ENCODE measurements at regions not wholly inside any gene's neighbourhood (a gene's known extent, or its start where the extent isn't known, plus 50 kb on each side); places are given as distances from the start of the nearest gene placed in this dataset.
"Not testable (repeated sequence)": the region's sequence is repeated elsewhere in the genome, so short reads cannot be mapped to it uniquely, and the experiment has no call there.

DNA sequence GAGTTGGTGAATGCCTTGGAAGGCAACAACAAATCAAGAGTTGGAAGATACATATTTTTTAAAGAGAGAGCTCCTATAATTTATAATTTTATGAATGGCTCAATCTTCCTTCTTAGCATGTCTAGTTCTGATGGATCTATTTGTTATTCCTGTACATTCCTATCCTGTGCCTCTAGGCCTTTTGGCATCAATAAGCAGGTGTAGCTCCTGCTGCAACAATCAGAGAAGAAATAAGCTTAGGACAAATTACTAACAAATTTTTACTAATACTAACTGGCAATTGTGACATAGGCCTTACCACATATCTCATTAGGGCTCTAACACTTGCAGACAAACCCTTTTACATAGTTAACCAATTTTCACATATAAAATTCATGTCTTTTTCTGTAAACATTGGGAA is 682.0 kb downstream of the LTN1 start:
- Histone ChIP-seq H3K36me3 (ENCODE audit: insufficient read depth, low read length) (no peaks in the 10 kb centered on the region), H3K9ac (ENCODE audit: low read depth, low read length) (no peak overlapping the region), H3K4me1 (ENCODE audit: control insufficient read depth, insufficient read depth, low read length) (peaks cover 6% of the 10 kb centered on the region), H3K4me3 (ENCODE audit: low read length) (no peak overlapping the region), H3K9me3 (replicated peaks; ENCODE audit: low read length) (no peaks in the 10 kb centered on the region), H3K4me2 (ENCODE audit: low read length) (no peak overlapping the region), H3K27me3 (ENCODE audit: control insufficient read depth, insufficient read depth, low read length) (no peaks in the 10 kb centered on the region)

DNA sequence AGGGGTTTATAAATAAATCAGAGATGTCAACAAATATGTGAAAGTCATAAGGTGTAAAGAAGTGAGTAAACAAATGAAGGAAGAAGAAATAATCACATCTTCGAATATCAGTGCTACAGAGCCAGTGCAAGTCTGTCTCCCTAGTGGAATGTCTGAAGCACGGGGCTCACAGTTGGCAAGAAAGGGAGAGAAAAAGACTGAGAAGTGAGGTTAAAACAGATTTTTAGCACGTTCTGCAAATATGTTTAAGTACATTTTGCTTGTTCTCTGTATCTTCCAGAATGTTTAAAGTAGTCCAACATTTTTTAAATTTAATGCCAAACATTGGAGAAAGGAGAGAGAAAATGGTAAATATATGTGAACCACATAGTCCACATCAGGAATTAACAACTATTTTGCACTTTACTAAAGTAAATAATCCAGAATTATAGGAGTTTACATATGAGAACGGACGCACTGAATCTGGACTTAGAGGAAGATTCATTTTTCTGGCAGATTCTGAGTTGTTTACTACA is 682.4 kb downstream of the LTN1 start:
- Histone ChIP-seq H3K9ac (ENCODE audit: low read depth, low read length) (no peak overlapping the region), H3K9me3 (replicated peaks; ENCODE audit: low read length) (no peaks in the 10 kb centered on the region), H3K4me3 (ENCODE audit: low read length) (no peak overlapping the region), H3K36me3 (ENCODE audit: insufficient read depth, low read length) (no peaks in the 10 kb centered on the region), H3K4me2 (ENCODE audit: low read length) (no peak overlapping the region), H3K4me1 (ENCODE audit: control insufficient read depth, insufficient read depth, low read length) (peaks cover 6% of the 10 kb centered on the region), H3K27me3 (ENCODE audit: control insufficient read depth, insufficient read depth, low read length) (no peaks in the 10 kb centered on the region)

DNA sequence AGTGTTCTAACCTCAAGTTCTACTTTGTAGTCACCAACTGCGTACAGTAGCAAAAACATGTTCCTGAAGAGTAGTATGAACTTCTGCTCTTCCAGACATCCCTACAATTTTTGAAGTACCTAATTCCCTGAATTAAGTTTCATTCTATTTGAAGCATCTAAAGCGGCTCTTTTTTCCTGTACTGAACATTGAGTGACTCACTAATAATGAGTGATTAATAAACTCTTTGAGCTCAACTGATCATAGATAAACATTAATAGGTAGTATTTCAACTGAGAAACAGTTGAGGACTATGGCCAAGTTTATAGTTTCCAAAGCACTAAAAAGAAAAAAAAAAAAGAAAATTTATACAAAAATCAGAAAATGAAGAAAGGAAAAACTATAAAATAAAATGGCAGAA is 683.1 kb downstream of the LTN1 start:
- H3K9ac ChIP-seq (ENCODE audit: low read depth, low read length) = no peak overlapping the region
- no peak overlapping the region for H3K4me3 ChIP-seq (ENCODE audit: low read length)
- no peaks in the 10 kb centered on the region for H3K27me3 ChIP-seq (ENCODE audit: control insufficient read depth, insufficient read depth, low read length)
- H3K4me2 ChIP-seq (ENCODE audit: low read length) = no peak overlapping the region
- peaks cover 6% of the 10 kb centered on the region for H3K4me1 ChIP-seq (ENCODE audit: control insufficient read depth, insufficient read depth, low read length)
- H3K9me3 ChIP-seq (replicated peaks; ENCODE audit: low read length) = no peaks in the 10 kb centered on the region
- no peaks in the 10 kb centered on the region for H3K36me3 ChIP-seq (ENCODE audit: insufficient read depth, low read length)

DNA sequence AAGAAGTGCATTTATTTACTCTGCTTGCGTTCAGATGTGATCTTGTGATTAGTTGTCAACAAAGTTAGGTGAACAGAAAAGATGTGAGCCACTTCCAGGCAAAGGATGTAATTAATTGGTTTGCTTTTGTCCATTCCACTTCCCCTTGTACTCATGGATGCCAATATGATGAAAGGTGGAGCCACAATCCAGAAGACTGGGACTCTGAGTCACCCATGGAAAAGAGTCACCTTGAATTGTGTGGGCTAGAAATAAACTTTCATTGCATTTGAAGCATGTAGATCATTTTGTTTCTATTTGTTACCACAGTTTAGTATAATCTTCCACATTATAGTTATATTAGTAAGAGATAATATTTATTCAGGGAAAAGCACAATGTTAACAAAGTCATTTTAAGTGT is 684.2 kb downstream of the LTN1 start:
- H3K9ac ChIP-seq (ENCODE audit: low read depth, low read length) = no peak overlapping the region
- no peak overlapping the region for H3K4me3 ChIP-seq (ENCODE audit: low read length)
- H3K4me2 ChIP-seq (ENCODE audit: low read length) = no peak overlapping the region
- no peaks in the 10 kb centered on the region for H3K9me3 ChIP-seq (replicated peaks; ENCODE audit: low read length)
- no peaks in the 10 kb centered on the region for H3K36me3 ChIP-seq (ENCODE audit: insufficient read depth, low read length)
- H3K27me3 ChIP-seq (ENCODE audit: control insufficient read depth, insufficient read depth, low read length) = no peaks in the 10 kb centered on the region
- peaks cover 6% of the 10 kb centered on the region for H3K4me1 ChIP-seq (ENCODE audit: control insufficient read depth, insufficient read depth, low read length)

DNA sequence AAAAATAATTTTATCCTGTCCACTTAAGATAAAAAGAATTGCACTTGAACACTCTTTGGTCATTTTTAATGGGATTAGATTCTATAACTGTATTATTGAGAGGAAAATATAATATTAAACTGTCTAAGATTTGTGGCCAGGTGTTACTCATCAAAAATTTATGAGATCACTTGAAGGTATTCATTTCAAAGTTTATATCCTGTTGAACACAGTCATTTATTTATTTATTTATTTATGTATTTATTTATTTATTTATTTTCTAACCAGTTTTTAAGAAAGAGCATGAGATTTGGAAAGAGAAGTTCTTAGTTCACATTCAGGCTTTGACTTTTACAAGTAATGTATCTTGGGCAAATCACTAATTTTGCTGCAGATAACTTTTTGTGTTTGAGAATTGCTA is 692.7 kb downstream of the LTN1 start:
- H3K9me3 ChIP-seq (replicated peaks; ENCODE audit: low read length) = no peaks in the 10 kb centered on the region
- H3K36me3 ChIP-seq (ENCODE audit: insufficient read depth, low read length) = no peaks in the 10 kb centered on the region
- no peak overlapping the region for H3K4me3 ChIP-seq (ENCODE audit: low read length)
- H3K27me3 ChIP-seq (ENCODE audit: control insufficient read depth, insufficient read depth, low read length) = no peaks in the 10 kb centered on the region
- no peak overlapping the region for H3K4me2 ChIP-seq (ENCODE audit: low read length)
- peaks cover 9% of the 10 kb centered on the region for H3K4me1 ChIP-seq (ENCODE audit: control insufficient read depth, insufficient read depth, low read length)
- no peak overlapping the region for H3K9ac ChIP-seq (ENCODE audit: low read depth, low read length)

DNA sequence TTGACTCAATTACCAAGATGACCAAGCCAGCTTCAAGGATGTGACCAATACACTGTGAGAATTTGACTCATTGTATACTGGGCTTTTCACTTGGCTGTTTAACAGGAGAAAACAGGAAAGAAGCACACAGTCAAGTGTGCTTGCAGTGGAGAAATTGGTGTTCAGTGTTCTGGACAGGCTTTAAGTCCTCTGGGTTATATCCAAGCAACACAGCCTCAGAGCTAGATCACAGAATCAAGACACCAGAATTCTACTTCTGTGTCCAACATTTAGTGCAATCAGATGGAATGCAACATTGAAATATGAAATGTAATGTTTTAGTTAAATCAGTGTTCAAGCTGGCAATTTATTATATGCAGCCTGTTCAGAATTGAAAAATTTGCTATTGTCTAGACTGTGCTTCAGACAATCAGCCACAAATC is 694.4 kb downstream of the LTN1 start:
- H3K4me2 ChIP-seq (ENCODE audit: low read length) = no peak overlapping the region
- H3K4me3 ChIP-seq (ENCODE audit: low read length) = no peak overlapping the region
- no peaks in the 10 kb centered on the region for H3K9me3 ChIP-seq (replicated peaks; ENCODE audit: low read length)
- no peaks in the 10 kb centered on the region for H3K36me3 ChIP-seq (ENCODE audit: insufficient read depth, low read length)
- no peaks in the 10 kb centered on the region for H3K27me3 ChIP-seq (ENCODE audit: control insufficient read depth, insufficient read depth, low read length)
- H3K4me1 ChIP-seq (ENCODE audit: control insufficient read depth, insufficient read depth, low read length) = peaks cover 25% of the 10 kb centered on the region
- no peak overlapping the region for H3K9ac ChIP-seq (ENCODE audit: low read depth, low read length)

DNA sequence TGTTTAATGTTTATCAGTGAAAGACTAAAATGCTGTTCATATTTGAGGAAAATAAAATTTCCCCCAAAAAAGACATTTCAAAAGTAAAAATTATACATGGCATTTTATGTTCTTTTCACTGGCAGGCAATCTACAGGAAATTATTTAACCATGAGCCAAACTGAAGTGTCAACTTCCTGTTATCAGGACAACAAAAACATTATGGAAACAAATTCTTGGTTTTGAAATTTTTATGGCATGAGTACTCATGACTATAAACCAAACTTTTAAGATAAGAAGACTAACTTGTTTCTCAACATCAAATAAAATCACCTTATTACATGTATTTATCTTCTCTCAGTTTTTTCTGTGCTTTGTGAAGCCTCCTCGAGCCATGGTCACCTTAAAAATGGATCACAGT is 698.6 kb downstream of the LTN1 start:
- H3K36me3 ChIP-seq (ENCODE audit: insufficient read depth, low read length) = no peaks in the 10 kb centered on the region
- H3K9ac ChIP-seq (ENCODE audit: low read depth, low read length) = no peak overlapping the region
- no peak overlapping the region for H3K4me3 ChIP-seq (ENCODE audit: low read length)

DNA sequence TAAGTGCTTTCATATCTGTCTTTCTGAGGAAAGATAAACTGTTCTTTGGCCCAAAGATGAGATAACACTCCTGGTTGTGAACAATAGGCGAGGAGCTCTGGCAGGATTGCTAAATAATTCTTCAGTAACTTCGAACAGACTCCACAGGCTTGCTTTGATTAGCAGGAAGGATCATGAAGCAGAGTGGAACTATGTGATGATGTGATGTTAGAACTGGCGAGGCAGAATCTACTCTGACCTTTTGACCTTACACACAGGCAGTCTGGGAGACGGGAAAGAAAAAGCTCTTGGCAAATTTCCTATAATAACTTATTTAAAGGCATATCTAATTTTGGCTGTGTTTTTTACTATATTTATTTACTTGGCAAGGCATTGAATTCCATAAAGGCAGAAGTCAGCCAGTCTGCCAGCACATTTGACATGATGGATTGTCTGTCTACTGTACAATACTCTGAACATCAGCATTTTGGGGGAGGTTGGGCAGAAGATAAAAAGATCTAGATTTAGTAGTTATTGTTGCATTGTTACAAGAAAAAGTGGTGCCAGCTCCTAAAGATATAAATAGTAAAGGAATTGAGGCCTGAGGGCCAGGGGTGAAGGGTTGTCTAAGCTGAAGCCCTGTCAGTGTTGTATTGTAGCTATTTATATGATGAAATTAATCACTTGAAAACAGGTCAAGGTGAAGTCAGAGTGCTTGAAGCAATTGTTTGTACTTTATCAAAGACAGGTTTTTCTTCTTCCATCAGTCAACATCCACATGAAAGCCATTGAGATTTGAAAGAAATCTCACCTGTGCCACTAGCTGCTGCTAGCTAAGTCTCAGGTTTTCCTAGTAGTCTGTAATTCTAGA is 708.8 kb downstream of the LTN1 start:
- H3K9ac ChIP-seq (ENCODE audit: low read depth, low read length) = peak overlapping the region; percentile 13

More for the DNA sequence above, 698.6 kb downstream of the LTN1 start:
- H3K4me1 ChIP-seq (ENCODE audit: control insufficient read depth, insufficient read depth, low read length) = peaks cover 33% of the 10 kb centered on the region
- peak overlapping the region; percentile 13 for H3K4me2 ChIP-seq (ENCODE audit: low read length)
- no peaks in the 10 kb centered on the region for H3K27me3 ChIP-seq (ENCODE audit: control insufficient read depth, insufficient read depth, low read length)
- no peaks in the 10 kb centered on the region for H3K9me3 ChIP-seq (replicated peaks; ENCODE audit: low read length)

DNA sequence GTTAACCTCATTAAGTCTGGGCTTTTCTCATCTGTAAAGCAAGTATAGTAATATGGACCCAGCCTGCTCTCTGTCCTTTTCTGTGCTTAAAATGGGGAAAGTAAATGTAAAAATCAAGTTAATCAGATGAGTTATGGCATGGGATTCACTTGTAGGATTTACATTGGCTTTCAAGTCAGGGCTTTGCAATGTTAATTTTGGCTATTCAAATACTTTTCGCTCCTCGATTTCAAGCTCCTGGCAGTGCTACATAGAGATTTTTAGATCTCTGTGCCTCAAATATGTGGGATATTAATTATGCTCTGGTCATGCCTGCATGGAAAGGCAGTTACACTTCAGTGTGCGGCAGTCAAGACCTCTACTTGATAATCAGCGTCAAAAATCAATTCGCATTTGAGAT is 709.8 kb downstream of the LTN1 start:
- Histone ChIP-seq H3K27me3 (ENCODE audit: control insufficient read depth, insufficient read depth, low read length) (no peaks in the 10 kb centered on the region), H3K9ac (ENCODE audit: low read depth, low read length) (no peak overlapping the region), H3K4me2 (ENCODE audit: low read length) (no peak overlapping the region), H3K4me1 (ENCODE audit: control insufficient read depth, insufficient read depth, low read length) (peaks cover 15% of the 10 kb centered on the region), H3K9me3 (replicated peaks; ENCODE audit: low read length) (no peaks in the 10 kb centered on the region), H3K4me3 (ENCODE audit: low read length) (no peak overlapping the region), H3K36me3 (ENCODE audit: insufficient read depth, low read length) (no peaks in the 10 kb centered on the region)

More for the DNA sequence above, 708.8 kb downstream of the LTN1 start:
- H3K36me3 ChIP-seq (ENCODE audit: insufficient read depth, low read length) = no peaks in the 10 kb centered on the region
- peaks cover 15% of the 10 kb centered on the region for H3K4me1 ChIP-seq (ENCODE audit: control insufficient read depth, insufficient read depth, low read length)
- H3K4me3 ChIP-seq (ENCODE audit: low read length) = no peak overlapping the region
- H3K27me3 ChIP-seq (ENCODE audit: control insufficient read depth, insufficient read depth, low read length) = no peaks in the 10 kb centered on the region
- H3K4me2 ChIP-seq (ENCODE audit: low read length) = peak overlapping the region; percentile 57
- H3K9me3 ChIP-seq (replicated peaks; ENCODE audit: low read length) = no peaks in the 10 kb centered on the region

DNA sequence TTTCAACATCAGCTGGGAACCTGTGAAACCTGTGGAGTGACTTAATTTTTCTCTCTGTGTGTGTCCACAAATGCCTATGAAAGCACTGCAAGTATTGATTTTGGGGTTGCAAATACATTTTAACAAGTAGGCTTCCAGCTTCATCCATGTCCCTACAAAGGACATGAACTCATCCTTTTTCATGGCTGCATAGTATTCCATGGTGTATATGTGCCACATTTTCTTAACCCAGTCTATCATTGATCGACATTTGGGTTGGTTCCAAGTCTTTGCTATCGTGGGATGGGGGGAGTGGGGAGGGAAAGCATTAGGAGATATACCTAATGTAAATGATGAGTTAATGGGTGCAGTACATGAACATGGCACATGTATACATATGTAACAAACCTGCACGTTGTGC is 711.3 kb downstream of the LTN1 start:
- not testable (repeated sequence) for H3K9me3 ChIP-seq (replicated peaks; ENCODE audit: low read length); H3K4me2 ChIP-seq (ENCODE audit: low read length); H3K27me3 ChIP-seq (ENCODE audit: control insufficient read depth, insufficient read depth, low read length); H3K4me3 ChIP-seq (ENCODE audit: low read length); H3K36me3 ChIP-seq (ENCODE audit: insufficient read depth, low read length); H3K9ac ChIP-seq (ENCODE audit: low read depth, low read length)
- peaks cover 15% of the 10 kb centered on the region for H3K4me1 ChIP-seq (ENCODE audit: control insufficient read depth, insufficient read depth, low read length)

DNA sequence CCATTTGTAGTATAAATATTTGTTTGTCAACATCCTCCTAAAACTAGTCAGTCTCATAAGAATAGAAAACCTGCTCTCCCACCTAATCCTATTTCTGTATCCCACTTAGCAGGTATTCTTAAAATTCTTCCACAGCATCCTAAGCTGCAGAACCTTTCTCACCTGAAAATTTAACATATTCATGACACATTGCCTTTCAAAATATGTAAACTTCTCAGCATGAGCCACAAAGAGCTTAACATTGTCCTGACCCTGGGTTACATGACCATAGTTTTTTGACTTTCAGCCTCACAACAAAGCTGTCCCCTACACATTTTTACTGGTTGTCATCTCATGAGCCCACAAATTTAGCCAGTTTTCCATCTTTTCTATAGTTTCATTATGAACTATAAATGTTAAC is 712.1 kb downstream of the LTN1 start:
- no peak overlapping the region for H3K4me2 ChIP-seq (ENCODE audit: low read length)
- H3K27me3 ChIP-seq (ENCODE audit: control insufficient read depth, insufficient read depth, low read length) = no peaks in the 10 kb centered on the region
- H3K4me3 ChIP-seq (ENCODE audit: low read length) = no peak overlapping the region
- H3K4me1 ChIP-seq (ENCODE audit: control insufficient read depth, insufficient read depth, low read length) = peaks cover 15% of the 10 kb centered on the region
- no peak overlapping the region for H3K9ac ChIP-seq (ENCODE audit: low read depth, low read length)
- H3K36me3 ChIP-seq (ENCODE audit: insufficient read depth, low read length) = no peaks in the 10 kb centered on the region
- H3K9me3 ChIP-seq (replicated peaks; ENCODE audit: low read length) = no peaks in the 10 kb centered on the region

DNA sequence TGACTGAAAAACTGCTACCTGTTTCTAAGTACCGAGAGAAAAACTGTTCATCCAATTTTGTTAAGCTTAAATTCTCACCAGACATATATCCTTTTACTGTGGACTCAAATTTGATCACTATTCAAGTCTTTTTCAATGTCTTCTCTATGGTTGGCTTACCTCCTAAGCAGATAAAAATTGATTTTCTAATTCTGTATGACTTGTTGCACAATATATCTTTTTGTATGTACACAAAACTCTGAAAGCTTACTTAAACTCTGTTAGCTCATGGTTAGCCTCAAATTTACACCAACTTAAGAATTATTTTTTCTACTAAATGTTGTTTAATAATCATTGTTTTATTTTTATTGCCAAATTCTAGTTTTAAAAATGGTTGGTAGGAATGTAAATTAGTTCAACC is 715.4 kb downstream of the LTN1 start:
- Histone ChIP-seq H3K4me1 (ENCODE audit: control insufficient read depth, insufficient read depth, low read length) (no peaks in the 10 kb centered on the region), H3K27me3 (ENCODE audit: control insufficient read depth, insufficient read depth, low read length) (no peaks in the 10 kb centered on the region), H3K36me3 (ENCODE audit: insufficient read depth, low read length) (no peaks in the 10 kb centered on the region), H3K9me3 (replicated peaks; ENCODE audit: low read length) (no peaks in the 10 kb centered on the region), H3K4me2 (ENCODE audit: low read length) (no peak overlapping the region), H3K9ac (ENCODE audit: low read depth, low read length) (no peak overlapping the region), H3K4me3 (ENCODE audit: low read length) (no peak overlapping the region)

All from skeletal muscle satellite cell (primary cell).